ENCODE measurements at regions not wholly inside any gene's neighbourhood (a gene's known extent, or its start where the extent isn't known, plus 50 kb on each side); places are given as distances from the start of the nearest gene placed in this dataset.
"Not testable (repeated sequence)": the region's sequence is repeated elsewhere in the genome, so short reads cannot be mapped to it uniquely, and the experiment has no call there.

GRCh38 chr4:66300336-66300934, 630.1 kb upstream of the EPHA5 start:
- Mint-ChIP-seq H3K4me3 (no peak overlapping the region), H3K27ac (no peak overlapping the region), H3K9me3 (peaks cover 0 to 15% (median 3%) of the 10 kb centered on the region in 3 donors), H3K4me1 (no peaks in the 10 kb centered on the region), H3K27me3 (no peaks in the 10 kb centered on the region), H3K36me3 (no peaks in the 10 kb centered on the region)

- no peaks in the 10 kb centered on the region for H3K27me3 Mint-ChIP-seq
- no peaks in the 10 kb centered on the region for H3K4me1 Mint-ChIP-seq
- H3K36me3 Mint-ChIP-seq: no peaks in the 10 kb centered on the region
- H3K27ac Mint-ChIP-seq: no peak overlapping the region
- peaks cover 1 to 19% (median 5%) of the 10 kb centered on the region in 3 donors for H3K9me3 Mint-ChIP-seq
- no peak overlapping the region for H3K4me3 Mint-ChIP-seq
Observed at GRCh38 chr4:66298569-66298968, 628.3 kb upstream of the EPHA5 start.

- no peaks in the 10 kb centered on the region for H3K27me3 Mint-ChIP-seq
- H3K9me3 Mint-ChIP-seq: peaks cover 1 to 19% (median 5%) of the 10 kb centered on the region in 3 donors
- H3K4me1 Mint-ChIP-seq: no peaks in the 10 kb centered on the region
- H3K36me3 Mint-ChIP-seq: no peaks in the 10 kb centered on the region
- no peak overlapping the region for H3K27ac Mint-ChIP-seq
- no peak overlapping the region for H3K4me3 Mint-ChIP-seq
Observed at GRCh38 chr4:66297703-66298102, 627.4 kb upstream of the EPHA5 start.

- H3K4me1 Mint-ChIP-seq: no peaks in the 10 kb centered on the region
- H3K9me3 Mint-ChIP-seq: peaks cover 4 to 7% (median 5%) of the 10 kb centered on the region in 3 donors
- H3K36me3 Mint-ChIP-seq: no peaks in the 10 kb centered on the region
- no peak overlapping the region for H3K4me3 Mint-ChIP-seq
- no peak overlapping the region for H3K27ac Mint-ChIP-seq
- no peaks in the 10 kb centered on the region for H3K27me3 Mint-ChIP-seq
Observed at GRCh38 chr4:66294638-66295037, 624.3 kb upstream of the EPHA5 start.

GRCh38 chr4:66284991-66285451, 614.7 kb upstream of the EPHA5 start:
- no peaks in the 10 kb centered on the region for H3K27me3 Mint-ChIP-seq
- H3K4me3 Mint-ChIP-seq: no peak overlapping the region
- no peaks in the 10 kb centered on the region for H3K36me3 Mint-ChIP-seq
- peaks cover 0 to 3% (median 0%) of the 10 kb centered on the region in 3 donors for H3K9me3 Mint-ChIP-seq
- no peak overlapping the region for H3K27ac Mint-ChIP-seq
- H3K4me1 Mint-ChIP-seq: no peaks in the 10 kb centered on the region

- H3K27me3 Mint-ChIP-seq: no peaks in the 10 kb centered on the region
- no peak overlapping the region for H3K4me3 Mint-ChIP-seq
Observed at GRCh38 chr4:66279084-66279483, 608.8 kb upstream of the EPHA5 start.

GRCh38 chr4:66275411-66276038, 605.2 kb upstream of the EPHA5 start:
- H3K36me3 Mint-ChIP-seq: no peaks in the 10 kb centered on the region
- H3K9me3 Mint-ChIP-seq: peaks cover 0 to 9% (median 2%) of the 10 kb centered on the region in 3 donors
- no peak overlapping the region for H3K27ac Mint-ChIP-seq
- no peaks in the 10 kb centered on the region for H3K27me3 Mint-ChIP-seq
- no peaks in the 10 kb centered on the region for H3K4me1 Mint-ChIP-seq
- no peak overlapping the region for H3K4me3 Mint-ChIP-seq

More at GRCh38 chr4:66279084-66279483, 608.8 kb upstream of the EPHA5 start:
- H3K27ac Mint-ChIP-seq: no peak overlapping the region
- H3K4me1 Mint-ChIP-seq: no peaks in the 10 kb centered on the region
- H3K9me3 Mint-ChIP-seq: peaks cover 0 to 2% (median 0%) of the 10 kb centered on the region in 3 donors
- H3K36me3 Mint-ChIP-seq: no peaks in the 10 kb centered on the region

GRCh38 chr4:66273110-66273509, 602.8 kb upstream of the EPHA5 start:
- Mint-ChIP-seq H3K27me3 (no peaks in the 10 kb centered on the region), H3K4me1 (no peaks in the 10 kb centered on the region), H3K36me3 (no peaks in the 10 kb centered on the region), H3K27ac (no peak overlapping the region), H3K4me3 (no peak overlapping the region), H3K9me3 (peaks cover 0 to 22% (median 0%) of the 10 kb centered on the region in 3 donors)

- H3K9me3 Mint-ChIP-seq: peaks cover 0 to 25% (median 0%) of the 10 kb centered on the region in 3 donors
- not testable (repeated sequence) for H3K27me3 Mint-ChIP-seq, H3K27ac Mint-ChIP-seq, H3K4me3 Mint-ChIP-seq, H3K4me1 Mint-ChIP-seq, H3K36me3 Mint-ChIP-seq
Observed at GRCh38 chr4:66270356-66270755, 600.1 kb upstream of the EPHA5 start.

- H3K4me3 Mint-ChIP-seq: not testable (repeated sequence)
- peaks cover 2 to 22% (median 4%) of the 10 kb centered on the region in 3 donors for H3K9me3 Mint-ChIP-seq
Observed at GRCh38 chr4:66266554-66266953, 596.3 kb upstream of the EPHA5 start.

GRCh38 chr4:66266035-66266434, 595.7 kb upstream of the EPHA5 start:
- Mint-ChIP-seq H3K4me3 (no peak overlapping the region), H3K9me3 (peaks cover 2 to 19% (median 4%) of the 10 kb centered on the region in 3 donors), H3K36me3 (no peaks in the 10 kb centered on the region), H3K27ac (no peak overlapping the region), H3K27me3 (no peaks in the 10 kb centered on the region), H3K4me1 (no peaks in the 10 kb centered on the region)

More at GRCh38 chr4:66266554-66266953, 596.3 kb upstream of the EPHA5 start:
- not testable (repeated sequence) for H3K4me1 Mint-ChIP-seq, H3K27ac Mint-ChIP-seq, H3K36me3 Mint-ChIP-seq, H3K27me3 Mint-ChIP-seq

GRCh38 chr4:66252291-66252690, 582.0 kb upstream of the EPHA5 start:
- no peak overlapping the region for H3K27ac Mint-ChIP-seq
- H3K4me3 Mint-ChIP-seq: no peak overlapping the region
- H3K9me3 Mint-ChIP-seq: peaks cover 4 to 18% (median 5%) of the 10 kb centered on the region in 3 donors
- H3K36me3 Mint-ChIP-seq: no peaks in the 10 kb centered on the region
- H3K27me3 Mint-ChIP-seq: no peaks in the 10 kb centered on the region
- no peaks in the 10 kb centered on the region for H3K4me1 Mint-ChIP-seq

- peaks cover 5 to 17% (median 17%) of the 10 kb centered on the region in 3 donors for H3K9me3 Mint-ChIP-seq
- no peak overlapping the region for H3K27ac Mint-ChIP-seq
- H3K4me1 Mint-ChIP-seq: no peaks in the 10 kb centered on the region
- no peaks in the 10 kb centered on the region for H3K27me3 Mint-ChIP-seq
- no peaks in the 10 kb centered on the region for H3K36me3 Mint-ChIP-seq
- no peak overlapping the region for H3K4me3 Mint-ChIP-seq
Observed at GRCh38 chr4:66246643-66247042, 576.4 kb upstream of the EPHA5 start.

GRCh38 chr4:66235876-66236275, 565.6 kb upstream of the EPHA5 start:
- H3K27ac Mint-ChIP-seq: no peak overlapping the region
- no peaks in the 10 kb centered on the region for H3K27me3 Mint-ChIP-seq
- peaks cover 1 to 10% (median 7%) of the 10 kb centered on the region in 3 donors for H3K9me3 Mint-ChIP-seq
- H3K36me3 Mint-ChIP-seq: no peaks in the 10 kb centered on the region
- no peaks in the 10 kb centered on the region for H3K4me1 Mint-ChIP-seq
- H3K4me3 Mint-ChIP-seq: no peak overlapping the region

- H3K27me3 Mint-ChIP-seq: no peaks in the 10 kb centered on the region
- H3K27ac Mint-ChIP-seq: no peak overlapping the region
- H3K4me1 Mint-ChIP-seq: no peaks in the 10 kb centered on the region
- no peak overlapping the region for H3K4me3 Mint-ChIP-seq
- no peaks in the 10 kb centered on the region for H3K36me3 Mint-ChIP-seq
- peaks cover 0 to 4% (median 4%) of the 10 kb centered on the region in 3 donors for H3K9me3 Mint-ChIP-seq
Observed at GRCh38 chr4:66229885-66230284, 559.6 kb upstream of the EPHA5 start.

- H3K9me3 Mint-ChIP-seq: no peaks in the 10 kb centered on the region
- no peaks in the 10 kb centered on the region for H3K27me3 Mint-ChIP-seq
- H3K36me3 Mint-ChIP-seq: no peaks in the 10 kb centered on the region
- H3K4me1 Mint-ChIP-seq: no peaks in the 10 kb centered on the region
- no peak overlapping the region for H3K4me3 Mint-ChIP-seq
- no peak overlapping the region for H3K27ac Mint-ChIP-seq
Observed at GRCh38 chr4:66225539-66225938, 555.2 kb upstream of the EPHA5 start.

Measured in IgD-negative memory B cell (primary cell).